PC-3 (cell line): ENCODE measurements at regions not wholly inside any gene's neighbourhood (a gene's known extent, or its start where the extent isn't known, plus 50 kb on each side); places are given as distances from the start of the nearest gene placed in this dataset.

Experiments
- ATAC-seq: fragments of 200-7000 bp; cut with Tn5 transposase; 2 replicates; pipeline ENCODE4 v1.9.1; 2020; ENCODE audit warnings: mild to moderate bottlenecking, moderate library complexity
- BruUV-seq: library from RNA; stranded (reverse); fragments of 400-500 nt; replicated peaks from 2 replicates; lab custom pipeline; 2021; lab: Mats Ljungman, UMichigan
- CTCF ChIA-PET: fragments of 300-600 bp; sonication (Branson Sonifier 250); formaldehyde crosslinking; loops from one replicate; lab custom pipeline; 2022; ENCODE audit warnings: antibody characterized with exemption; lab: Charles Lee
- POLR2A ChIA-PET: fragments of 300-600 bp; sonication (Branson Sonifier 250); formaldehyde crosslinking; loops from one replicate; lab custom pipeline; 2022; ENCODE audit warnings: antibody characterized with exemption; ENCODE audit not compliant: unreplicated experiment; lab: Charles Lee
- DNase-seq: peaks from one replicate; pipeline ENCODE4 v3.0.0-alpha.2; 2015
- H2AFZ ChIP-seq: fragments of 300-600 bp; sonication (generic); 2 replicates; pipeline ENCODE4 v1.6.0; 2016; ENCODE audit warnings: antibody characterized with exemption, low read length
- H3F3A ChIP-seq: fragments of 300-600 bp; sonication (generic); one replicate; pipeline ENCODE4 v1.6.0; 2017; ENCODE audit warnings: antibody characterized with exemption, low read length, control low read depth, mild to moderate bottlenecking; ENCODE audit not compliant: unreplicated experiment
- H3K27ac ChIP-seq: fragments of 300-600 bp; sonication (generic); 2 replicates; pipeline ENCODE4 v1.5.1; 2016; ENCODE audit warnings: mild to moderate bottlenecking, low read length
- H3K27me3 ChIP-seq: fragments of 300-600 bp; sonication (generic); 2 replicates; pipeline ENCODE4 v1.6.1; 2016; ENCODE audit warnings: low read length, mixed read lengths
- H3K36me3 ChIP-seq: fragments of 300-600 bp; sonication (generic); 2 replicates; pipeline ENCODE4 v1.6.1; 2016; ENCODE audit warnings: low read depth, mixed run types, low read length, mixed read lengths
- H3K4me1 ChIP-seq: fragments of 300-600 bp; sonication (generic); 2 replicates; pipeline ENCODE4 v1.5.1; 2016; ENCODE audit warnings: low read length; ENCODE audit not compliant: insufficient read depth
- H3K4me2 ChIP-seq: fragments of 300-600 bp; sonication (generic); 2 replicates; pipeline ENCODE4 v1.6.0; 2016; ENCODE audit warnings: low read length
- H3K4me3 ChIP-seq: fragments of 300-600 bp; sonication (generic); 2 replicates; pipeline ENCODE4 v1.5.1; 2016; ENCODE audit warnings: mild to moderate bottlenecking, low read length, mixed read lengths
- H3K79me2 ChIP-seq: fragments of 300-600 bp; sonication (generic); 2 replicates; pipeline ENCODE4 v1.6.1; 2017; ENCODE audit warnings: low read length, mixed read lengths
- H3K9ac ChIP-seq: fragments of 300-600 bp; sonication (generic); 2 replicates; pipeline ENCODE4 v1.6.0; 2016; ENCODE audit warnings: mild to moderate bottlenecking, low read length
- H3K9me2 ChIP-seq: fragments of 300-600 bp; sonication (generic); replicated peaks from 2 replicates; pipeline ENCODE4 v1.6.1; 2016; ENCODE audit warnings: mixed run types, low read length, mixed read lengths
- H3K9me3 ChIP-seq: fragments of 300-600 bp; sonication (generic); 2 replicates; pipeline ENCODE4 v1.6.1; 2016; ENCODE audit warnings: low read length, mixed read lengths
- H4K20me1 ChIP-seq: fragments of 300-600 bp; sonication (generic); 2 replicates; pipeline ENCODE4 v1.6.1; 2016; ENCODE audit warnings: low read length, mixed read lengths
- CTCF ChIP-seq: fragments of 300-600 bp; sonication (generic); conservative IDR thresholded peaks from 2 replicates; pipeline ENCODE4 v1.5.1; 2017; ENCODE audit warnings: antibody characterized with exemption, low read depth, mild to moderate bottlenecking, low read length
- EZH2 ChIP-seq: fragments of 300-600 bp; sonication (generic); IDR thresholded peaks from one replicate; pipeline ENCODE4 v1.6.1; 2017; ENCODE audit warnings: antibody characterized with exemption, mild to moderate bottlenecking, low read length; ENCODE audit not compliant: unreplicated experiment
- EZH2phosphoT487 ChIP-seq: fragments of 300-600 bp; sonication (generic); IDR thresholded peaks from 2 replicates; pipeline ENCODE4 v1.6.1; 2018; ENCODE audit warnings: mild to moderate bottlenecking, antibody characterized with exemption, low read length, borderline replicate concordance
- intact Hi-C: fragments of 100-400 bp; cut with micrococcal nuclease; formaldehyde crosslinking; loops from 2 replicates; pipeline ENCODE4 v1.9.0; 2023

GRCh38 chr19:31448221-31448657 is 99.0 kb upstream of the TSHZ3 start:
- DNase-seq (no peak), ATAC-seq (no peak)
- TF ChIP-seq EZH2phosphoT487 (no peak), EZH2 (no peak), CTCF (no peak)
- Histone ChIP-seq H3K79me2 (no peaks in the 10 kb centered on the region), H3K4me1 (no peaks in the 10 kb centered on the region), H3K9me3 (0 out of 2 replicates have a peak, but pooled peaks cover 4% of the 10 kb centered on the region), H3K9me2 (no peaks in the 10 kb centered on the region), H3K27ac (no peak overlapping the region), H3K4me3 (no peak overlapping the region), H3K9ac (no peak overlapping the region), H4K20me1 (no peaks in the 10 kb centered on the region), H3K27me3 (no peaks in the 10 kb centered on the region), H2AFZ (no peak overlapping the region), H3K4me2 (no peak overlapping the region), H3F3A (no peaks in the 10 kb centered on the region), H3K36me3 (no peaks in the 10 kb centered on the region)
- intact Hi-C loops, result no loop called here
- POLR2A ChIA-PET, result no interaction called here
- no TSS peak for BruUV-seq
- CTCF ChIA-PET, result no interaction called here

- Histone ChIP-seq H4K20me1 (no peaks in the 10 kb centered on the region), H3F3A (no peaks in the 10 kb centered on the region), H3K4me1 (no peaks in the 10 kb centered on the region), H2AFZ (no peak overlapping the region), H3K9ac (no peak overlapping the region), H3K9me3 (0 out of 2 replicates have a peak, but pooled peaks cover 3% of the 10 kb centered on the region), H3K36me3 (no peaks in the 10 kb centered on the region), H3K4me2 (no peak overlapping the region), H3K79me2 (no peaks in the 10 kb centered on the region), H3K4me3 (no peak overlapping the region), H3K9me2 (no peaks in the 10 kb centered on the region), H3K27ac (no peak overlapping the region), H3K27me3 (no peaks in the 10 kb centered on the region)
- POLR2A ChIA-PET, result no interaction called here
- TF ChIP-seq EZH2phosphoT487 (no peak), CTCF (no peak), EZH2 (no peak)
- intact Hi-C loops, result no loop called here
- ATAC-seq (no peak), DNase-seq (no peak)
- CTCF ChIA-PET, result no interaction called here
- no TSS peak for BruUV-seq
Observed at GRCh38 chr19:31449379-31449778, 100.1 kb upstream of the TSHZ3 start.

GRCh38 chr19:31450696-31451095 is 101.5 kb upstream of the TSHZ3 start:
- no peaks in the 10 kb centered on the region for H3K27me3 ChIP-seq
- H3K4me2 ChIP-seq, result no peak overlapping the region
- no peak for DNase-seq
- H4K20me1 ChIP-seq, result no peaks in the 10 kb centered on the region
- POLR2A ChIA-PET, result no interaction called here
- no peak overlapping the region for H3K4me3 ChIP-seq
- H2AFZ ChIP-seq, result no peak overlapping the region
- no peak overlapping the region for H3K9ac ChIP-seq
- TF ChIP-seq EZH2phosphoT487, result no peak
- TF ChIP-seq CTCF, result no peak
- no peak for TF ChIP-seq EZH2
- ATAC-seq, result no peak
- no peaks in the 10 kb centered on the region for H3F3A ChIP-seq
- BruUV-seq, result no TSS peak
- H3K36me3 ChIP-seq, result no peaks in the 10 kb centered on the region
- H3K9me3 ChIP-seq, result no peaks in the 10 kb centered on the region
- H3K9me2 ChIP-seq, result no peaks in the 10 kb centered on the region
- CTCF ChIA-PET, result no interaction called here
- intact Hi-C loops, result no loop called here
- no peaks in the 10 kb centered on the region for H3K4me1 ChIP-seq
- no peaks in the 10 kb centered on the region for H3K79me2 ChIP-seq
- H3K27ac ChIP-seq, result no peak overlapping the region
